ENCODE measurements at regions not wholly inside any gene's neighbourhood (a gene's known extent, or its start where the extent isn't known, plus 50 kb on each side); places are given as distances from the start of the nearest gene placed in this dataset.
A peak's percentile ranks its signal among the peaks of the same experiment; 100 is the strongest.

DNA sequence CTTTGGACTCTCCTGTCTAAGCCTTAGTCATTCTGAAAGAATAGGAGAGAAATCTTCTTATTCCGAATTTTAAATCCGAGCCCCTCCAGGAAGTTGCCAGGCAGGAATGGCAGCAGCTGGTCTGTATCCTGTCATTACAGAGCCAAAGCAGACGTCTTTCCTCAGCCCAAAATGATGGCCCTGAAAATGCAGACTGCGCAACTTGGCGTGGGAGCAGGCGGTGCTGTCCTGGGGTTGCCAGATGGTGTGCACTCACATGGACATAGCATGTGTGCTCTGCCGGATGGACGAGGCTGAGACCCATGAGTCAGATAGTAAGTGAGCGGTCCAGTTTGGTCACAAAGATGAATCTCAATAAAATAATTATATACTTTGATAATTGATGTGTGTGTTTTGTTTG, 410.4 kb downstream of the KCTD16 start:
- H2BK15ac ChIP-seq (ENCODE audit: low read depth, low read length): no peak overlapping the region
- H3K23ac ChIP-seq (ENCODE audit: low read depth, low read length): no peak overlapping the region
- in situ Hi-C loops (cut with MboI; ENCODE audit: low sequenced_read_pairs): no loop called here
- H2BK5ac ChIP-seq (ENCODE audit: low read depth, low read length, poor library complexity, severe bottlenecking): no peak overlapping the region
- no peak overlapping the region for H2AK5ac ChIP-seq (ENCODE audit: low read depth, low read length)
- BruUV-seq (replicated peaks): no TSS peak
- no peaks in the 10 kb centered on the region; the same call in 1 of the 2 replicates for H3K27me3 ChIP-seq (ENCODE audit: control insufficient read depth, insufficient read depth, low read length)
- H4K20me1 ChIP-seq (ENCODE audit: insufficient read depth, low read length): no peaks in the 10 kb centered on the region
- H3K9ac ChIP-seq (ENCODE audit: low read depth, low read length): no peak overlapping the region
- H3K4me3 ChIP-seq (ENCODE audit: insufficient read depth, low read depth, low read length): no peak overlapping the region
- H4K5ac ChIP-seq (ENCODE audit: low read depth, low read length): no peak overlapping the region
- H3K4me1 ChIP-seq (ENCODE audit: control insufficient read depth, insufficient read depth, low read length): no peaks in the 10 kb centered on the region
- POLR2A ChIA-PET (ENCODE audit: unreplicated experiment): no interaction called here
- dilution Hi-C loops (cut with HindIII; ENCODE audit: low sequenced_read_pairs, unreplicated experiment): no loop called here
- no peak overlapping the region for H4K91ac ChIP-seq (ENCODE audit: insufficient read depth, low read depth, low read length)
- no peaks in the 10 kb centered on the region for H3K79me1 ChIP-seq (ENCODE audit: low read depth in 1 of 2, low read length in 2 of 2)
- H3K36me3 ChIP-seq (ENCODE audit: control insufficient read depth, insufficient read depth, low read length): no peaks in the 10 kb centered on the region
- intact Hi-C loops (cut with micrococcal nuclease): no loop called here
- no peak overlapping the region for H3K4me2 ChIP-seq (ENCODE audit: low read depth, low read length)
- H3K14ac ChIP-seq (replicated peaks; ENCODE audit: low read depth, low read length): no peak overlapping the region
- 20% methylated on average over 2 of the region's 9 CpGs; no CpG with 5 or more reads in 1 of the 2 experiments for WGBS, 2 experiments (ENCODE audit: extremely low coverage in 2 of 2, insufficient read length in 1 of 2)
- CTCF ChIA-PET: no interaction called here
- no peak overlapping the region for H2BK20ac ChIP-seq (ENCODE audit: low read depth, low read length)
- H2AFZ ChIP-seq (replicated peaks; ENCODE audit: low read length, poor library complexity): no peak overlapping the region
- no peak overlapping the region for H3K56ac ChIP-seq (ENCODE audit: extremely low read depth, insufficient read depth, low read length)
- H2AK9ac ChIP-seq (replicated peaks; ENCODE audit: low read depth, low read length, poor library complexity): no peak overlapping the region
- no peak for TF ChIP-seq CEBPB (IDR thresholded peaks at IDR 0.05; ENCODE audit: low read depth, low read length)
- TF ChIP-seq POLR2A (IDR thresholded peaks at IDR 0.05; ENCODE audit: low read depth, low read length): no peak
- TF ChIP-seq MXI1 (IDR thresholded peaks at IDR 0.05; ENCODE audit: borderline replicate concordance, low read depth, low read length): no peak
- no peak for TF ChIP-seq RCOR1 (IDR thresholded peaks at IDR 0.05; ENCODE audit: insufficient replicate concordance, low read length)
- TF ChIP-seq NFE2L2 (IDR thresholded peaks at IDR 0.05; ENCODE audit: low read depth, low read length): no peak
- TF ChIP-seq, protein P1, sequence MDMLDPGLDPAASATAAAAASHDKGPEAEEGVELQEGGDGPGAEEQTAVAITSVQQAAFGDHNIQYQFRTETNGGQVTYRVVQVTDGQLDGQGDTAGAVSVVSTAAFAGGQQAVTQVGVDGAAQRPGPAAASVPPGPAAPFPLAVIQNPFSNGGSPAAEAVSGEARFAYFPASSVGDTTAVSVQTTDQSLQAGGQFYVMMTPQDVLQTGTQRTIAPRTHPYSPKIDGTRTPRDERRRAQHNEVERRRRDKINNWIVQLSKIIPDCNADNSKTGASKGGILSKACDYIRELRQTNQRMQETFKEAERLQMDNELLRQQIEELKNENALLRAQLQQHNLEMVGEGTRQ (IDR thresholded peaks at IDR 0.05; ENCODE audit: low read depth, low read length): no peak
- TF ChIP-seq, protein P2, sequence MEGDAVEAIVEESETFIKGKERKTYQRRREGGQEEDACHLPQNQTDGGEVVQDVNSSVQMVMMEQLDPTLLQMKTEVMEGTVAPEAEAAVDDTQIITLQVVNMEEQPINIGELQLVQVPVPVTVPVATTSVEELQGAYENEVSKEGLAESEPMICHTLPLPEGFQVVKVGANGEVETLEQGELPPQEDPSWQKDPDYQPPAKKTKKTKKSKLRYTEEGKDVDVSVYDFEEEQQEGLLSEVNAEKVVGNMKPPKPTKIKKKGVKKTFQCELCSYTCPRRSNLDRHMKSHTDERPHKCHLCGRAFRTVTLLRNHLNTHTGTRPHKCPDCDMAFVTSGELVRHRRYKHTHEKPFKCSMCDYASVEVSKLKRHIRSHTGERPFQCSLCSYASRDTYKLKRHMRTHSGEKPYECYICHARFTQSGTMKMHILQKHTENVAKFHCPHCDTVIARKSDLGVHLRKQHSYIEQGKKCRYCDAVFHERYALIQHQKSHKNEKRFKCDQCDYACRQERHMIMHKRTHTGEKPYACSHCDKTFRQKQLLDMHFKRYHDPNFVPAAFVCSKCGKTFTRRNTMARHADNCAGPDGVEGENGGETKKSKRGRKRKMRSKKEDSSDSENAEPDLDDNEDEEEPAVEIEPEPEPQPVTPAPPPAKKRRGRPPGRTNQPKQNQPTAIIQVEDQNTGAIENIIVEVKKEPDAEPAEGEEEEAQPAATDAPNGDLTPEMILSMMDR (conservative IDR thresholded peaks at IDR 0.05; ENCODE audit: low read depth, low read length): no peak
- TF ChIP-seq FOS (IDR thresholded peaks at IDR 0.05; ENCODE audit: low read depth, low read length): no peak
- no peak for TF ChIP-seq CHD1 (IDR thresholded peaks at IDR 0.05; ENCODE audit: low read depth, low read length)
- TF ChIP-seq MAFK (IDR thresholded peaks at IDR 0.05; ENCODE audit: low read depth, low read length): no peak
- H2BK120ac ChIP-seq (ENCODE audit: low read depth, low read length): no peak overlapping the region
- H3K27ac ChIP-seq (ENCODE audit: insufficient read depth, low read length): no peak overlapping the region
- ATAC-seq (ENCODE audit: low read depth): no peak
- no peaks in the 10 kb centered on the region for H3K9me1 ChIP-seq (ENCODE audit: insufficient read depth, low read length)
- H3K4ac ChIP-seq (ENCODE audit: low read depth, low read length): no peak overlapping the region
- H4K8ac ChIP-seq (ENCODE audit: low read depth in 2 of 2, low read length in 2 of 2): no peak overlapping the region
- no peak overlapping the region for H3K18ac ChIP-seq (ENCODE audit: low read depth, low read length)
- DNase-seq: peak; percentile 1
- H3K9me3 ChIP-seq (ENCODE audit: control insufficient read depth, insufficient read depth, low read length): no peaks in the 10 kb centered on the region

All from IMR-90 (cell line).